PC-9 (cell line): ENCODE measurements at regions not wholly inside any gene's neighbourhood (a gene's known extent, or its start where the extent isn't known, plus 50 kb on each side); places are given as distances from the start of the nearest gene placed in this dataset.

ENCODE experiments used
- BruUV-seq: library from RNA; stranded (reverse); fragments of 400-500 nt; replicated peaks from 2 replicates; lab custom pipeline; 2021; lab: Mats Ljungman, UMichigan
- CTCF ChIA-PET: fragments of 300-600 bp; sonication (Branson Sonifier 250); formaldehyde crosslinking; loops from one replicate; lab custom pipeline; 2022; ENCODE audit warnings: antibody characterized with exemption; lab: Charles Lee
- POLR2A ChIA-PET: fragments of 300-600 bp; sonication (Branson Sonifier 250); formaldehyde crosslinking; loops from one replicate; lab custom pipeline; 2022; ENCODE audit warnings: antibody characterized with exemption; ENCODE audit not compliant: unreplicated experiment; lab: Charles Lee
- DNase-seq, 2 experiments: peaks; one replicate each; pipeline versions ENCODE4 v3.0.0 to v3.0.0-alpha.2; 2015 to 2022; ENCODE audit warnings: mixed read lengths in 1 of 2
- H2AFZ ChIP-seq: fragments of 200-600 bp; sonication (generic); 2 replicates; pipeline ENCODE4 v1.8.1; 2017; ENCODE audit warnings: antibody characterized with exemption
- H3F3A ChIP-seq: fragments of 200-600 bp; sonication (generic); 2 replicates; pipeline ENCODE4 v1.8.1; 2017; ENCODE audit warnings: antibody characterized with exemption, mild to moderate bottlenecking, low read depth; ENCODE audit not compliant: insufficient read depth
- H3K27ac ChIP-seq: fragments of 200-600 bp; sonication (generic); 2 replicates; pipeline ENCODE4 v1.6.1; 2016; ENCODE audit warnings: mixed run types
- H3K27me3 ChIP-seq: fragments of 200-600 bp; sonication (generic); 2 replicates; pipeline ENCODE4 v1.6.1; 2016; ENCODE audit warnings: low read depth, mixed run types; ENCODE audit not compliant: insufficient read depth
- H3K36me3 ChIP-seq: fragments of 200-600 bp; sonication (generic); 2 replicates; pipeline ENCODE4 v1.6.1; 2016; ENCODE audit warnings: low read depth, mixed run types
- H3K4me1 ChIP-seq: fragments of 200-600 bp; sonication (generic); replicated peaks from 2 replicates; pipeline ENCODE4 v1.6.1; 2016; ENCODE audit warnings: mixed run types; ENCODE audit not compliant: insufficient read depth
- H3K4me2 ChIP-seq: fragments of 200-600 bp; sonication (generic); 2 replicates; pipeline ENCODE4 v1.6.1; 2017; ENCODE audit warnings: mixed run types
- H3K4me3 ChIP-seq: fragments of 200-600 bp; sonication (generic); 2 replicates; pipeline ENCODE4 v1.6.1; 2016; ENCODE audit warnings: mixed run types
- H3K79me2 ChIP-seq: fragments of 200-600 bp; sonication (generic); 2 replicates; pipeline ENCODE4 v1.6.1; 2017; ENCODE audit warnings: low read depth, mixed run types
- H3K9me2 ChIP-seq: fragments of 200-600 bp; sonication (generic); 2 replicates; pipeline ENCODE4 v1.8.1; 2017; ENCODE audit warnings: mild to moderate bottlenecking; ENCODE audit not compliant: insufficient read depth
- H3K9me3 ChIP-seq: fragments of 200-600 bp; sonication (generic); 2 replicates; pipeline ENCODE4 v1.8.1; 2016; ENCODE audit warnings: low read depth; ENCODE audit not compliant: insufficient read depth
- H4K20me1 ChIP-seq: fragments of 200-600 bp; sonication (generic); 2 replicates; pipeline ENCODE4 v1.8.1; 2017; ENCODE audit not compliant: insufficient read depth
- EZH2 ChIP-seq: fragments of 200-600 bp; sonication (generic); IDR thresholded peaks from 2 replicates; pipeline ENCODE4 v1.8.0; 2017; ENCODE audit warnings: antibody characterized with exemption, low read depth
- intact Hi-C: fragments of 100-400 bp; cut with micrococcal nuclease; formaldehyde crosslinking; loops from one replicate; pipeline ENCODE4 v1.10.0; 2022; ENCODE audit not compliant: unreplicated experiment
- TF ChIP-seq, protein P1 (sequence below): fragments of 200-600 bp; sonication (generic); conservative IDR thresholded peaks from 2 replicates; pipeline ENCODE4 v1.6.1; 2017; ENCODE audit warnings: mixed run types, antibody characterized with exemption, mild to moderate bottlenecking, moderate library complexity

DNA sequence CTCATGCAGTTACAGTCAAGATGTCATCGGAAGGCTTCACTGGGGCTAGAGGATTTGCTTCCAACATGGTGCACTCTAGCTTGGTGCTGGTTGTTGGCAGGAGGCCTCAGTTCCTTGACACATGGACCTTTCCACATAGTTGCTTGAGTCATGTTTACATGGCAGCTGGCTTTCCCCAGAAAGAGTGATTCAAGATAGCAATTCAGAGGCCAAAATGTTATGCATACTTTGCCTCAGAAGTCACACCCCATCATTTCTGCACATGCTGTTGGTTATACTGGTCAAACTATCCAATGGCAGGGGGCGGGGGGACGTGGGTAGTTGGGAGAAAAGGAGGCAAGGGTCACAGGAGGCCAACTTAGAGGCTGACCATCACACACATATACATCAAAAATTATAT lies 58.7 kb downstream of the FOXB1 start:
- no peak for DNase-seq
- POLR2A ChIA-PET, result no interaction called here
- no peaks in the 10 kb centered on the region for H3F3A ChIP-seq
- H2AFZ ChIP-seq, result no peak overlapping the region
- no peaks in the 10 kb centered on the region for H3K36me3 ChIP-seq
- H3K27ac ChIP-seq, result no peak overlapping the region
- H3K27me3 ChIP-seq, result no peaks in the 10 kb centered on the region
- TF ChIP-seq, protein P1, sequence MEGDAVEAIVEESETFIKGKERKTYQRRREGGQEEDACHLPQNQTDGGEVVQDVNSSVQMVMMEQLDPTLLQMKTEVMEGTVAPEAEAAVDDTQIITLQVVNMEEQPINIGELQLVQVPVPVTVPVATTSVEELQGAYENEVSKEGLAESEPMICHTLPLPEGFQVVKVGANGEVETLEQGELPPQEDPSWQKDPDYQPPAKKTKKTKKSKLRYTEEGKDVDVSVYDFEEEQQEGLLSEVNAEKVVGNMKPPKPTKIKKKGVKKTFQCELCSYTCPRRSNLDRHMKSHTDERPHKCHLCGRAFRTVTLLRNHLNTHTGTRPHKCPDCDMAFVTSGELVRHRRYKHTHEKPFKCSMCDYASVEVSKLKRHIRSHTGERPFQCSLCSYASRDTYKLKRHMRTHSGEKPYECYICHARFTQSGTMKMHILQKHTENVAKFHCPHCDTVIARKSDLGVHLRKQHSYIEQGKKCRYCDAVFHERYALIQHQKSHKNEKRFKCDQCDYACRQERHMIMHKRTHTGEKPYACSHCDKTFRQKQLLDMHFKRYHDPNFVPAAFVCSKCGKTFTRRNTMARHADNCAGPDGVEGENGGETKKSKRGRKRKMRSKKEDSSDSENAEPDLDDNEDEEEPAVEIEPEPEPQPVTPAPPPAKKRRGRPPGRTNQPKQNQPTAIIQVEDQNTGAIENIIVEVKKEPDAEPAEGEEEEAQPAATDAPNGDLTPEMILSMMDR, result no peak
- no peak for TF ChIP-seq EZH2
- H3K4me2 ChIP-seq, result no peak overlapping the region
- no peaks in the 10 kb centered on the region for H3K9me2 ChIP-seq
- H4K20me1 ChIP-seq, result no peaks in the 10 kb centered on the region
- H3K4me3 ChIP-seq, result no peak overlapping the region
- no peaks in the 10 kb centered on the region for H3K4me1 ChIP-seq
- no peaks in the 10 kb centered on the region for H3K79me2 ChIP-seq
- CTCF ChIA-PET, result no interaction called here
- intact Hi-C loops, result no loop called here
- H3K9me3 ChIP-seq, result no peaks in the 10 kb centered on the region; the same call in 1 of the 2 replicates
- no TSS peak for BruUV-seq

DNA sequence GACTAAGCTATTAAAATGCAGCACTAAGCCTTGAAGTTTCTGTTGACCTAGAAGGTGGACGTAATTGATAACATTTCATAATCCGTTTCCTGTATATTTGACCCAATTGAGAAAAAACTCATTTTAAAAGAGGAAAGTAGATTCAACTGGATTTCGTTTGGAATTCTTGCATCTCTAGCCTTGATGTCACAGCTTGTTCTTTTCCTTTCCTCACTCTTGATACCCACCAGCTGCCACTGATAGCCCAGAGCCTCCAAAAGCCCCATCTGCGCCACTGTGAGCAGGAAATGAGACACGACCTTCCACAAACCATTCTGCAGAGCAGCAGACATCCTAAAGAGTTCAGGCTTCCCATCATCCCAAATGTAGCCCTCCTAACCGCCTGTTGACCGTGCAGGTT lies 61.8 kb downstream of the FOXB1 start:
- no TSS peak for BruUV-seq
- ChIA-PET POLR2A (no interaction called here), CTCF (interaction anchor here (0.6 kb wide), 1 partner anchor 61 kb away, joined by 10 read pairs; no protein-coding TSS in a partner anchor)
- Histone ChIP-seq H3K9me3 (no peaks in the 10 kb centered on the region; the same call in 1 of the 2 replicates), H3K36me3 (no peaks in the 10 kb centered on the region), H3K9me2 (no peaks in the 10 kb centered on the region), H2AFZ (no peak overlapping the region), H3K4me2 (no peak overlapping the region), H3K4me3 (no peak overlapping the region), H3K79me2 (no peaks in the 10 kb centered on the region), H3F3A (no peaks in the 10 kb centered on the region), H3K27ac (no peak overlapping the region), H3K4me1 (peaks cover 9% of the 10 kb centered on the region), H3K27me3 (no peaks in the 10 kb centered on the region), H4K20me1 (no peaks in the 10 kb centered on the region)
- intact Hi-C loops, result no loop called here
- TF ChIP-seq, protein P1, result no peak
- no peak for TF ChIP-seq EZH2
- no peak for DNase-seq

- ChIA-PET CTCF (interaction anchor here (0.6 kb wide), 1 partner anchor 109 kb away, joined by 8 read pairs; no protein-coding TSS in a partner anchor), POLR2A (interaction anchor here (0.6 to 0.7 kb wide), 2 partner anchors 14 to 243 kb away, joined by 3 to 19 read pairs; no protein-coding TSS in a partner anchor)
- Histone ChIP-seq H3K9me3 (no peaks in the 10 kb centered on the region), H3K27ac (peak overlapping the region; percentile 60), H3K27me3 (no peaks in the 10 kb centered on the region), H3K9me2 (no peaks in the 10 kb centered on the region), H2AFZ (peak overlapping the region; percentile 58), H3K79me2 (no peaks in the 10 kb centered on the region), H3K4me2 (0 out of 2 replicates have a peak overlapping the region, but pooled peaks have one; percentile 31), H3F3A (no peaks in the 10 kb centered on the region), H4K20me1 (no peaks in the 10 kb centered on the region), H3K4me1 (peaks cover 12% of the 10 kb centered on the region), H3K36me3 (no peaks in the 10 kb centered on the region), H3K4me3 (no peak overlapping the region)
- peak in 1 of 2 experiments; percentile 70 for DNase-seq
- BruUV-seq, result no TSS peak
- no peak for TF ChIP-seq EZH2
- TF ChIP-seq, protein P1, result no peak
- intact Hi-C loops, result loop anchor here (1.0 kb wide), 1 partner anchor 56 kb away; no protein-coding TSS in a partner anchor
Measured at GRCh38 chr15:60070838-60071493, 66.9 kb downstream of the FOXB1 start.
